GM19372 (cell line): ENCODE measurements at regions not wholly inside any gene's neighbourhood (a gene's known extent, or its start where the extent isn't known, plus 50 kb on each side); places are given as distances from the start of the nearest gene placed in this dataset.

Source experiments
- ATAC-seq: cut with Tn5 transposase; IDR thresholded peaks from one replicate; pipeline ENCODE4 v1.9.1; 2021; ENCODE audit warnings: mild to moderate bottlenecking, low read depth, moderate library complexity; ENCODE audit not compliant: unreplicated experiment

GRCh38 chr1:63710308-63710707, 63.5 kb upstream of the ROR1 start:
- no peak for ATAC-seq

- no peak for ATAC-seq
These were observed 62.9 kb upstream of the ROR1 start for GRCh38 chr1:63710761-63711380.

GRCh38 chr1:63713041-63713440, 60.8 kb upstream of the ROR1 start:
- no peak for ATAC-seq

- ATAC-seq = peak; percentile 56
These were observed 60.0 kb upstream of the ROR1 start for GRCh38 chr1:63713627-63714481.

GRCh38 chr1:63714482-63714760, 59.4 kb upstream of the ROR1 start:
- ATAC-seq = no peak

GRCh38 chr1:63717511-63718065, 56.2 kb upstream of the ROR1 start:
- ATAC-seq = no peak

- ATAC-seq = no peak
These were observed 55.3 kb upstream of the ROR1 start for GRCh38 chr1:63718541-63718970.

GRCh38 chr1:63721531-63722189, 52.2 kb upstream of the ROR1 start:
- ATAC-seq = no peak

- no peak for ATAC-seq
These were observed 50.2 kb upstream of the ROR1 start for GRCh38 chr1:63723602-63724001.
